ENCODE measurements at regions not wholly inside any gene's neighbourhood (a gene's known extent, or its start where the extent isn't known, plus 50 kb on each side); places are given as distances from the start of the nearest gene placed in this dataset.
"Not testable (repeated sequence)": the region's sequence is repeated elsewhere in the genome, so short reads cannot be mapped to it uniquely, and the experiment has no call there.

- DNase-seq, result no peak
Observed at GRCh38 chr4:188680004-188680666, 540.9 kb downstream of the TRIML1 start.

GRCh38 chr4:188680667-188681063 is 541.4 kb downstream of the TRIML1 start:
- no peak for DNase-seq

- DNase-seq, result no peak
Observed at GRCh38 chr4:188682321-188682720, 543.1 kb downstream of the TRIML1 start.

- DNase-seq, result no peak
Observed at GRCh38 chr4:188683571-188683970, 544.3 kb downstream of the TRIML1 start.

- DNase-seq, result no peak
Observed at GRCh38 chr4:188688956-188689355, 549.7 kb downstream of the TRIML1 start.

- DNase-seq, result no peak
Observed at GRCh38 chr4:188691811-188692210, 552.6 kb downstream of the TRIML1 start.

- DNase-seq, result no peak
Observed at GRCh38 chr4:188695261-188695660, 556.0 kb downstream of the TRIML1 start.

- no peak for DNase-seq
Observed at GRCh38 chr4:188697243-188697642, 558.0 kb downstream of the TRIML1 start.

- no peak for DNase-seq
Observed at GRCh38 chr4:188701952-188702351, 562.7 kb downstream of the TRIML1 start.

GRCh38 chr4:188704288-188704687 is 565.0 kb downstream of the TRIML1 start:
- no peak for DNase-seq

- DNase-seq, result no peak
Observed at GRCh38 chr4:188707036-188707435, 567.8 kb downstream of the TRIML1 start.

- no peak for DNase-seq
Observed at GRCh38 chr4:188714501-188714900, 575.3 kb downstream of the TRIML1 start.

- DNase-seq, result no peak
Observed at GRCh38 chr4:188714907-188715306, 575.7 kb downstream of the TRIML1 start.

- no peak for DNase-seq
Observed at GRCh38 chr4:188717661-188718060, 578.4 kb downstream of the TRIML1 start.

GRCh38 chr4:188719794-188720193 is 580.6 kb downstream of the TRIML1 start:
- DNase-seq, result no peak

- no peak for DNase-seq
Observed at GRCh38 chr4:188722911-188723310, 583.7 kb downstream of the TRIML1 start.

GRCh38 chr4:188727746-188728145 is 588.5 kb downstream of the TRIML1 start:
- DNase-seq, result no peak

GRCh38 chr4:188728359-188728758 is 589.1 kb downstream of the TRIML1 start:
- DNase-seq, result no peak

GRCh38 chr4:188732131-188732530 is 592.9 kb downstream of the TRIML1 start:
- DNase-seq, result no peak

- DNase-seq, result no peak
Observed at GRCh38 chr4:188735082-188735481, 595.8 kb downstream of the TRIML1 start.

- DNase-seq, result no peak
Observed at GRCh38 chr4:188737251-188738002, 598.2 kb downstream of the TRIML1 start.

GRCh38 chr4:188738290-188738689 is 599.0 kb downstream of the TRIML1 start:
- not testable (repeated sequence) for DNase-seq

- DNase-seq, result not testable (repeated sequence)
Observed at GRCh38 chr4:188740172-188740571, 600.9 kb downstream of the TRIML1 start.

- not testable (repeated sequence) for DNase-seq
Observed at GRCh38 chr4:188740791-188741190, 601.5 kb downstream of the TRIML1 start.
